Cardiac muscle cell (in vitro differentiated cells and primary cell): ENCODE measurements at regions not wholly inside any gene's neighbourhood (a gene's known extent, or its start where the extent isn't known, plus 50 kb on each side); places are given as distances from the start of the nearest gene placed in this dataset.

Experiments used
- DNase-seq, 2 donors: peaks; one replicate each; pipeline versions ENCODE4 v3.0.0 to v3.0.0-alpha.2; 2010 to 2017; ENCODE audit warnings: low read depth in 1 of 2, low spot score in 1 of 2
- H3K27ac ChIP-seq: fragments of 200-600 bp; sonication (generic); 2 replicates; pipeline ENCODE4 v1.5.1; 2016
- H3K27me3 ChIP-seq: fragments of 200-600 bp; sonication (generic); 2 replicates; pipeline ENCODE4 v1.6.0; 2016; ENCODE audit warnings: control low read depth
- H3K36me3 ChIP-seq: fragments of 200-600 bp; sonication (generic); 2 replicates; pipeline ENCODE4 v1.5.1; 2016; ENCODE audit warnings: control low read depth
- H3K4me1 ChIP-seq: fragments of 200-600 bp; sonication (generic); 2 replicates; pipeline ENCODE4 v1.8.1; 2017; ENCODE audit warnings: low read depth, mild to moderate bottlenecking, mixed run types
- H3K4me3 ChIP-seq: fragments of 200-600 bp; sonication (generic); 2 replicates; pipeline ENCODE4 v1.5.1; 2016; ENCODE audit warnings: mild to moderate bottlenecking
- H3K9me3 ChIP-seq: fragments of 200-600 bp; sonication (generic); 2 replicates; pipeline ENCODE4 v1.5.1; 2017; ENCODE audit warnings: low read depth, mild to moderate bottlenecking, control low read depth
- CTCF ChIP-seq: IDR thresholded peaks from 2 replicates; pipeline ENCODE4 v1.5.1; 2012; ENCODE audit warnings: low read depth, mild to moderate bottlenecking, low read length

GRCh38 chr3:171535133-171535532, 74.9 kb upstream of the TNIK start:
- no peaks in the 10 kb centered on the region for H3K9me3 ChIP-seq
- no peak overlapping the region for H3K27ac ChIP-seq
- no peak for TF ChIP-seq CTCF
- H3K4me3 ChIP-seq: no peak overlapping the region
- no peaks in the 10 kb centered on the region for H3K4me1 ChIP-seq
- H3K36me3 ChIP-seq: no peaks in the 10 kb centered on the region
- H3K27me3 ChIP-seq: no peaks in the 10 kb centered on the region
- no peak for DNase-seq

- Histone ChIP-seq H3K4me3 (no peak overlapping the region), H3K27me3 (no peaks in the 10 kb centered on the region), H3K27ac (no peak overlapping the region), H3K36me3 (no peaks in the 10 kb centered on the region), H3K9me3 (no peaks in the 10 kb centered on the region), H3K4me1 (no peaks in the 10 kb centered on the region)
- no peak for TF ChIP-seq CTCF
- DNase-seq: no peak
Measured at GRCh38 chr3:171533702-171534101, 73.5 kb upstream of the TNIK start.

GRCh38 chr3:171532294-171532693, 72.1 kb upstream of the TNIK start:
- no peak for DNase-seq

GRCh38 chr3:171531716-171532115, 71.5 kb upstream of the TNIK start:
- no peak for DNase-seq
- Histone ChIP-seq H3K4me3 (no peak overlapping the region), H3K27ac (no peak overlapping the region), H3K4me1 (no peaks in the 10 kb centered on the region), H3K36me3 (no peaks in the 10 kb centered on the region), H3K27me3 (no peaks in the 10 kb centered on the region), H3K9me3 (no peaks in the 10 kb centered on the region)
- no peak for TF ChIP-seq CTCF

More at GRCh38 chr3:171532294-171532693, 72.1 kb upstream of the TNIK start:
- Histone ChIP-seq H3K36me3 (no peaks in the 10 kb centered on the region), H3K27me3 (no peaks in the 10 kb centered on the region), H3K27ac (no peak overlapping the region), H3K4me1 (no peaks in the 10 kb centered on the region), H3K9me3 (no peaks in the 10 kb centered on the region), H3K4me3 (no peak overlapping the region)
- TF ChIP-seq CTCF: no peak

GRCh38 chr3:171528102-171528501, 67.9 kb upstream of the TNIK start:
- H3K27me3 ChIP-seq: no peaks in the 10 kb centered on the region
- H3K27ac ChIP-seq: no peak overlapping the region
- no peaks in the 10 kb centered on the region for H3K9me3 ChIP-seq
- H3K4me3 ChIP-seq: no peak overlapping the region
- H3K4me1 ChIP-seq: no peaks in the 10 kb centered on the region
- TF ChIP-seq CTCF: no peak
- peak in 1 of 2 donors; percentile 38 for DNase-seq
- H3K36me3 ChIP-seq: no peaks in the 10 kb centered on the region

- Histone ChIP-seq H3K36me3 (no peaks in the 10 kb centered on the region), H3K4me3 (no peak overlapping the region), H3K9me3 (no peaks in the 10 kb centered on the region), H3K27ac (no peak overlapping the region), H3K4me1 (no peaks in the 10 kb centered on the region), H3K27me3 (no peaks in the 10 kb centered on the region)
- peak in 1 of 2 donors; percentile 76 for DNase-seq
- peak; percentile 6 for TF ChIP-seq CTCF
Measured at GRCh38 chr3:171526869-171527268, 66.7 kb upstream of the TNIK start.
